H1 (cell line): ENCODE measurements at regions not wholly inside any gene's neighbourhood (a gene's known extent, or its start where the extent isn't known, plus 50 kb on each side); places are given as distances from the start of the nearest gene placed in this dataset.

Experiments
- CHD7 ChIP-seq: fragments of 300-600 bp; sonication (generic); IDR thresholded peaks from 2 replicates; pipeline ENCODE4 v1.7.1; 2012; ENCODE audit warnings: low read length, moderate library complexity, mild to moderate bottlenecking, inconsistent platforms; ENCODE audit not compliant: insufficient replicate concordance

- no peak for TF ChIP-seq CHD7
These were observed 342.5 kb downstream of the ETS1 start (continued) for GRCh38 chr11:128244871-128245270.
